Fibroblast of pulmonary artery (primary cell): ENCODE measurements at regions not wholly inside any gene's neighbourhood (a gene's known extent, or its start where the extent isn't known, plus 50 kb on each side); places are given as distances from the start of the nearest gene placed in this dataset.
A peak's percentile ranks its signal among the peaks of the same experiment; 100 is the strongest.
"Not testable (repeated sequence)": the region's sequence is repeated elsewhere in the genome, so short reads cannot be mapped to it uniquely, and the experiment has no call there.

Experiments used
- DNase-seq: peaks from one replicate; pipeline ENCODE4 v3.0.0-alpha.2; 2010; ENCODE audit warnings: low read depth
- H3K4me3 ChIP-seq: replicated peaks from 2 replicates; pipeline ENCODE4 v1.5.1; 2011; ENCODE audit warnings: low read depth, mild to moderate bottlenecking, control low read depth, low read length, moderate library complexity
- CTCF ChIP-seq: IDR thresholded peaks from 2 replicates; pipeline ENCODE4 v1.5.1; 2011; ENCODE audit warnings: mild to moderate bottlenecking, control low read depth, low read length, inconsistent platforms; ENCODE audit errors: missing control alignments

- DNase-seq, result no peak
- TF ChIP-seq CTCF, result no peak
- H3K4me3 ChIP-seq, result no peak overlapping the region
Observed at GRCh38 chr15:77886805-77887448, 190.6 kb downstream of the TBC1D2B start.

- not testable (repeated sequence) for H3K4me3 ChIP-seq, DNase-seq
Observed at GRCh38 chr15:77885877-77886500, 191.5 kb downstream of the TBC1D2B start.

DNA sequence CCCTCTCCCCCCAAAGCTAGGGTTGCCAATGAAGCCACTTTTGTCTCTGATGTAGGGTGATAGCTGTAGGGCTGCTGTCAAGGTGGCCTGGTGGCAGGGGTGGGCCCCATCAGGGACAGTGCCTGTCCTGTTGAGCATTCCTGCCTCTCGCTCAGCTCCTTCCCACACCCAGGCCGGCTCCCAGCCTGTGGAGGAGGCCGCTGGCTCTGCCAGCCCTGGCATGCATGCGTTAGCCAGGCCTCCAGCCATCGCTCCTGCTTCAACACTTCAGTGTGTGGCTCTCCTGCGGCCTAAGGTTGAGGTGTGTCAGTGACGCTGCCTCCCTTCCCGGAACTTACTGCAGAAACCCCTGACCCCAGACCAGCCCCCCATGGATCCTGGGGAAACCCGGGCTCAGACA is 194.5 kb downstream of the TBC1D2B start:
- not testable (repeated sequence) for H3K4me3 ChIP-seq, DNase-seq

- DNase-seq, result no peak
- TF ChIP-seq CTCF, result no peak
- no peak overlapping the region for H3K4me3 ChIP-seq
Observed at GRCh38 chr15:77881950-77882349, 195.6 kb downstream of the TBC1D2B start.

DNA sequence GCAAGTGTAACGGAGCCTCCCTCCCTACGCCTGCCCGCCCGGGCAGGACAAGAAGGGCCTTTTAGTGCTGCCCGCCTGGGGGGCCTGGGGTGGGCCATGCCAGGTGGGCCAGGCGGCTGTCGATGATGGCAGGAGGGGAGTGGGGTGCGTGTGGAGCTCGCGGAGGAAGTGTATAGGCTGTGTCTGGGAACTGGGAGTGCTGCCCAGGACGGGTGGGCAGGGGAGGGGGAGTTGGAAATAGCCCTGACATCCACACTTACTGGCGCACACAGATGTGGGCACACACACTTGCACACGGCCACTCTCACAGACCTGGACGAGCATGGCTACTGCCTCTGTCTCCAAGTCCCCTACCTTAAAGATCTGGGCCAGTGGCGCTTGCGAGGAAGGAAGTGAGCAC is 196.0 kb downstream of the TBC1D2B start:
- H3K4me3 ChIP-seq, DNase-seq: not testable (repeated sequence)

- H3K4me3 ChIP-seq, DNase-seq: not testable (repeated sequence)
Observed at GRCh38 chr15:77879466-77879865, 198.0 kb downstream of the TBC1D2B start.

GRCh38 chr15:77877869-77878577 is 199.5 kb downstream of the TBC1D2B start:
- no peak for TF ChIP-seq CTCF
- DNase-seq, result no peak
- H3K4me3 ChIP-seq, result no peak overlapping the region

GRCh38 chr15:77876107-77876820 is 201.2 kb downstream of the TBC1D2B start:
- not testable (repeated sequence) for DNase-seq, H3K4me3 ChIP-seq

DNA sequence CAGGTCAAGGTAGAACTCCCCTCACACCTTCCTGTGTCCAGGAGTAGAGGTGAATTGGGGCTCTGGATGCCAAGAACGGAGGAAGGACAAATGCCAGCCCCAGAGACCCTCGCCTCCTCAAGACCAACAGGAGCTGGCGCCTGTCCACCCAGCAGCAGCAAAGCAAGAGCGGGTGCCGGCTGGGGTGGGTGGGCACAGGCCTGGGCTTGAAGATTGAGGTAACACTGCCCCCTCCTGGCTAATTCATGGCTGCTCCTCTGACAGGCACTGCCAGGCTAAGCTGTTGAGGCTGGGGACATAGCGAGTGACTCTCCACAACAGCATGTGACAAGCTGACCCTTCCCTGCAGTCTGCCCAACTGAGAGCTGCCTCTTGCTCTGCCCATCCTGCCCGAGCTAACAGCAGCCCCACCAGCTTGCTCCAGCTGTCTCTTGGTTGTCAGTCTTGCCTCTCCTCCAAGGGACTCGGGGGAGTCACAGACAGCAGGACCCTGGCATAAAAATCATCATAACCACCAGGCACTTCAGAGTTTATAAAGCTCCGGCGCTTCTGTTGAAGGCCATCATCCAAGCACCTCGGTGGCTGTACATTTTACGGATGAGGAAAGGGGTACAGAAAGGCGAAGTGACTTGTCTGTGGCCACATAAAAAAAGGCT is 202.3 kb downstream of the TBC1D2B start:
- H3K4me3 ChIP-seq, result not testable (repeated sequence)
- DNase-seq, result peak; percentile 56
- TF ChIP-seq CTCF, result peak; percentile 56
